Neural progenitor cell (in vitro differentiated cells): ENCODE measurements at regions not wholly inside any gene's neighbourhood (a gene's known extent, or its start where the extent isn't known, plus 50 kb on each side); places are given as distances from the start of the nearest gene placed in this dataset.

Experiments
- EZH2 ChIP-seq: fragments of 200-600 bp; sonication (generic); IDR thresholded peaks from 2 replicates; pipeline ENCODE4 v1.6.1; 2017; ENCODE audit warnings: antibody characterized with exemption, mild to moderate bottlenecking, moderate library complexity
- EZH2phosphoT487 ChIP-seq: fragments of 200-600 bp; sonication (generic); IDR thresholded peaks from 2 replicates; pipeline ENCODE4 v1.6.1; 2017; ENCODE audit warnings: antibody characterized with exemption
- TF ChIP-seq, protein P1 (sequence below): fragments of 200-600 bp; sonication (generic); IDR thresholded peaks from 2 replicates; pipeline ENCODE4 v1.5.1; 2017; ENCODE audit warnings: antibody characterized with exemption, mild to moderate bottlenecking

DNA sequence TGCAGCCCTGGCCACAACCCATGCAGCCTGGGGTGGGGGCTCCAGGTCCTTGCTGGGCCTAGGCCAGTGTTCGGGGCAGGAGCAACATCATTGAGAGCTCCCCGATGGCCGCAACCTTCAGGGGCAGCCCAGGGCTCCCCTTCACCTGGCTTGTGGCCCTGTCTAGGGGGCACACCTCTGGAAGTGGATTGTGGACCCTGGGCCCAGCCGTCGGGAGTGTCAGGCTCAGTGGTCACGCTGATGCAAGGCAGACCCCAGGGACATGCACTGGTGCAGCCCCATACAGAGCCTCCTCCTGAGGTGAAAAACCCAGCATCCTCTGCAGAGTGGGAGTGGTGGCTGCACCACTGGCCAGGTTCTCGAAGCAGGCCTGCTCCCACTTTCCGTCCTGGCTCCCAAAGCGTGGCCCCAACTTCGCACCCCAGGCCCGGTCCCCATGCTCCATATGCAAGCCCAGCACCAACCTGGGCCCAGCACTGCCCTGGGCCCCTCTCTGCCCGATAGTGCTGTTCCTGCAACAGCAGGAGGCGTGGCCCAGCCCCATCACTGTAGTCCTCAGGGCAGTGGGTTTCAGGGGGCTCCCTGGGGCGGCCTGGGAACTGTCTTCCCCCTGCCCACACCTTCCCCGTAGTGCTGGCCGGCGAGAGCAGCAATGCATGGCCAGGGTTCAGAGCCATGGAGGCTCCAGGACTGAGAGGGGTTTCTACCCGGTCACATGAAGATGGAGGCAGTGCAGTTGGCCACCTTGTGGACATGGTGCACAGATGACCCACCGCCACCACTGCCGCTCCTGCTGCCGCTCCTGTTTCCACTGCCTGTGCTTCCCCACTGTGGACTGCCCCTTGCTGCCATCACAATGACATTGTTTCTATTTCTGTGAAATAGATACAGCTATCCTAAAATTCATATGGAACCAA, 303.9 kb upstream of the NRG3 start:
- TF ChIP-seq, protein P1, sequence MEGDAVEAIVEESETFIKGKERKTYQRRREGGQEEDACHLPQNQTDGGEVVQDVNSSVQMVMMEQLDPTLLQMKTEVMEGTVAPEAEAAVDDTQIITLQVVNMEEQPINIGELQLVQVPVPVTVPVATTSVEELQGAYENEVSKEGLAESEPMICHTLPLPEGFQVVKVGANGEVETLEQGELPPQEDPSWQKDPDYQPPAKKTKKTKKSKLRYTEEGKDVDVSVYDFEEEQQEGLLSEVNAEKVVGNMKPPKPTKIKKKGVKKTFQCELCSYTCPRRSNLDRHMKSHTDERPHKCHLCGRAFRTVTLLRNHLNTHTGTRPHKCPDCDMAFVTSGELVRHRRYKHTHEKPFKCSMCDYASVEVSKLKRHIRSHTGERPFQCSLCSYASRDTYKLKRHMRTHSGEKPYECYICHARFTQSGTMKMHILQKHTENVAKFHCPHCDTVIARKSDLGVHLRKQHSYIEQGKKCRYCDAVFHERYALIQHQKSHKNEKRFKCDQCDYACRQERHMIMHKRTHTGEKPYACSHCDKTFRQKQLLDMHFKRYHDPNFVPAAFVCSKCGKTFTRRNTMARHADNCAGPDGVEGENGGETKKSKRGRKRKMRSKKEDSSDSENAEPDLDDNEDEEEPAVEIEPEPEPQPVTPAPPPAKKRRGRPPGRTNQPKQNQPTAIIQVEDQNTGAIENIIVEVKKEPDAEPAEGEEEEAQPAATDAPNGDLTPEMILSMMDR: no peak
- TF ChIP-seq EZH2 (no peak), EZH2phosphoT487 (no peak)
